Sigmoid colon (tissue), 4 donors: ENCODE measurements at regions not wholly inside any gene's neighbourhood (a gene's known extent, or its start where the extent isn't known, plus 50 kb on each side); places are given as distances from the start of the nearest gene placed in this dataset.

Source experiments
- CTCF ChIP-seq, 4 experiments: fragments of 450-650 bp in 3 of 4; fragments of 200-600 bp in 1 of 4; IDR thresholded peaks; one replicate each; pipeline ENCODE4 v1.5.1; 2016 to 2019; ENCODE audit warnings: antibody characterized with exemption in 4 of 4, mild to moderate bottlenecking in 3 of 4, moderate library complexity in 2 of 4
- EP300 ChIP-seq, 4 donors: sonication (generic); formaldehyde crosslinking; IDR thresholded peaks; one replicate each; pipeline ENCODE4 v1.6.1; 2017; ENCODE audit warnings: antibody characterized with exemption in 4 of 4
- POLR2A ChIP-seq, 2 donors: fragments of 450-650 bp; IDR thresholded peaks; one replicate each; pipeline ENCODE4 v1.6.1; 2016; ENCODE audit warnings: antibody characterized with exemption in 2 of 2, mild to moderate bottlenecking in 2 of 2, moderate library complexity in 2 of 2

- TF ChIP-seq CTCF (IDR thresholded peaks at IDR 0.05): no peak
- TF ChIP-seq POLR2A (IDR thresholded peaks at IDR 0.05): no peak
- TF ChIP-seq EP300 (IDR thresholded peaks at IDR 0.05): no peak
These were observed 522.6 kb upstream of the SEMA6D start for GRCh38 chr15:47194718-47195117.
